ENCODE measurements at regions not wholly inside any gene's neighbourhood (a gene's known extent, or its start where the extent isn't known, plus 50 kb on each side); places are given as distances from the start of the nearest gene placed in this dataset.

- no peak for TF ChIP-seq ZBTB7A (IDR thresholded peaks at IDR 0.05; ENCODE audit: low read depth)
- TF ChIP-seq RAD21 (IDR thresholded peaks at IDR 0.05; ENCODE audit: low read depth) = no peak
- TF ChIP-seq MAX (IDR thresholded peaks at IDR 0.05) = no peak
- TF ChIP-seq TAF1 (IDR thresholded peaks at IDR 0.05; ENCODE audit: low read depth) = no peak
- TF ChIP-seq YY1 (IDR thresholded peaks at IDR 0.05; ENCODE audit: low read depth) = no peak
Observed at GRCh38 chr16:51629576-51629975, 478.5 kb upstream of the SALL1 start.

GRCh38 chr16:51624080-51624775 is 473.2 kb upstream of the SALL1 start:
- TF ChIP-seq CEBPB (IDR thresholded peaks at IDR 0.05) = no peak
- no peak for TF ChIP-seq MAX (IDR thresholded peaks at IDR 0.05)
- TF ChIP-seq EGR1 (IDR thresholded peaks at IDR 0.05) = no peak
- TF ChIP-seq USF1 (IDR thresholded peaks at IDR 0.05) = no peak

- TF ChIP-seq REST (IDR thresholded peaks at IDR 0.05; ENCODE audit: low read depth) = no peak
- no peak for TF ChIP-seq TCF12 (IDR thresholded peaks at IDR 0.05; ENCODE audit: low read depth)
- no peak for TF ChIP-seq EP300 (IDR thresholded peaks at IDR 0.05; ENCODE audit: borderline replicate concordance)
- no peak for TF ChIP-seq TEAD4 (IDR thresholded peaks at IDR 0.05)
- TF ChIP-seq CREB1 (IDR thresholded peaks at IDR 0.05; ENCODE audit: low read depth) = no peak
- no peak for TF ChIP-seq ZBTB7A (IDR thresholded peaks at IDR 0.05; ENCODE audit: low read depth)
- no peak for TF ChIP-seq RAD21 (IDR thresholded peaks at IDR 0.05; ENCODE audit: low read depth)
- no peak for TF ChIP-seq TAF1 (IDR thresholded peaks at IDR 0.05; ENCODE audit: low read depth)
- no peak for TF ChIP-seq CEBPB (IDR thresholded peaks at IDR 0.05)
- TF ChIP-seq FOXM1 (IDR thresholded peaks at IDR 0.05; ENCODE audit: borderline replicate concordance, low read depth) = no peak
- TF ChIP-seq MAX (IDR thresholded peaks at IDR 0.05) = no peak
Observed at GRCh38 chr16:51621610-51622009, 470.5 kb upstream of the SALL1 start.

GRCh38 chr16:51615141-51615540 is 464.1 kb upstream of the SALL1 start:
- TF ChIP-seq TCF12 (IDR thresholded peaks at IDR 0.05; ENCODE audit: low read depth) = no peak
- TF ChIP-seq REST (IDR thresholded peaks at IDR 0.05; ENCODE audit: low read depth) = no peak
- no peak for TF ChIP-seq FOXM1 (IDR thresholded peaks at IDR 0.05; ENCODE audit: borderline replicate concordance, low read depth)
- TF ChIP-seq CREB1 (IDR thresholded peaks at IDR 0.05; ENCODE audit: low read depth) = no peak
- no peak for TF ChIP-seq ZBTB7A (IDR thresholded peaks at IDR 0.05; ENCODE audit: low read depth)
- TF ChIP-seq NFIC (IDR thresholded peaks at IDR 0.05) = no peak
- TF ChIP-seq USF1 (IDR thresholded peaks at IDR 0.05) = no peak
- TF ChIP-seq TAF1 (IDR thresholded peaks at IDR 0.05; ENCODE audit: low read depth) = no peak
- no peak for TF ChIP-seq TEAD4 (IDR thresholded peaks at IDR 0.05)
- TF ChIP-seq MAX (IDR thresholded peaks at IDR 0.05) = no peak
- TF ChIP-seq EGR1 (IDR thresholded peaks at IDR 0.05) = no peak
- TF ChIP-seq RAD21 (IDR thresholded peaks at IDR 0.05; ENCODE audit: low read depth) = no peak
- no peak for TF ChIP-seq YY1 (IDR thresholded peaks at IDR 0.05; ENCODE audit: low read depth)
- no peak for TF ChIP-seq CEBPB (IDR thresholded peaks at IDR 0.05)
- TF ChIP-seq EP300 (IDR thresholded peaks at IDR 0.05; ENCODE audit: borderline replicate concordance) = no peak

- TF ChIP-seq RAD21 (IDR thresholded peaks at IDR 0.05; ENCODE audit: low read depth) (no peak), EP300 (IDR thresholded peaks at IDR 0.05; ENCODE audit: borderline replicate concordance) (no peak), CREB1 (IDR thresholded peaks at IDR 0.05; ENCODE audit: low read depth) (no peak), USF1 (IDR thresholded peaks at IDR 0.05) (no peak), ZBTB7A (IDR thresholded peaks at IDR 0.05; ENCODE audit: low read depth) (no peak), EGR1 (IDR thresholded peaks at IDR 0.05) (no peak), FOXM1 (IDR thresholded peaks at IDR 0.05; ENCODE audit: borderline replicate concordance, low read depth) (no peak), TAF1 (IDR thresholded peaks at IDR 0.05; ENCODE audit: low read depth) (no peak), CEBPB (IDR thresholded peaks at IDR 0.05) (no peak)
Observed at GRCh38 chr16:51607201-51607651, 456.2 kb upstream of the SALL1 start.
